HG02678 (cell line): ENCODE measurements at regions not wholly inside any gene's neighbourhood (a gene's known extent, or its start where the extent isn't known, plus 50 kb on each side); places are given as distances from the start of the nearest gene placed in this dataset.

Source experiments
- ATAC-seq: cut with Tn5 transposase; IDR thresholded peaks from one replicate; pipeline ENCODE4 v1.9.1; 2021; ENCODE audit warnings: mild to moderate bottlenecking, moderate library complexity; ENCODE audit not compliant: unreplicated experiment

- no peak for ATAC-seq
These were observed 225.2 kb upstream of the BTG1 start for GRCh38 chr12:92370828-92371227.

GRCh38 chr12:92369636-92370035, 224.0 kb upstream of the BTG1 start:
- no peak for ATAC-seq

GRCh38 chr12:92369056-92369455, 223.4 kb upstream of the BTG1 start:
- ATAC-seq, result no peak

GRCh38 chr12:92365836-92366235, 220.2 kb upstream of the BTG1 start:
- no peak for ATAC-seq

GRCh38 chr12:92365333-92365732, 219.7 kb upstream of the BTG1 start:
- ATAC-seq, result peak; percentile 23

GRCh38 chr12:92363295-92364146, 217.9 kb upstream of the BTG1 start:
- ATAC-seq, result peak; percentile 57

GRCh38 chr12:92362785-92363184, 217.1 kb upstream of the BTG1 start:
- peak; percentile 52 for ATAC-seq

- ATAC-seq, result no peak
These were observed 216.5 kb upstream of the BTG1 start for GRCh38 chr12:92362126-92362525.

GRCh38 chr12:92360543-92360942, 214.9 kb upstream of the BTG1 start:
- ATAC-seq, result no peak

GRCh38 chr12:92359581-92360209, 214.0 kb upstream of the BTG1 start:
- ATAC-seq, result no peak

- ATAC-seq, result no peak
These were observed 212.1 kb upstream of the BTG1 start for GRCh38 chr12:92357584-92358261.

GRCh38 chr12:92356425-92356824, 210.8 kb upstream of the BTG1 start:
- peak; percentile 50 for ATAC-seq

- no peak for ATAC-seq
These were observed 204.0 kb upstream of the BTG1 start for GRCh38 chr12:92349635-92350034.

GRCh38 chr12:92342574-92342973, 196.9 kb upstream of the BTG1 start:
- ATAC-seq, result no peak

- peak; percentile 59 for ATAC-seq
These were observed 195.5 kb upstream of the BTG1 start for GRCh38 chr12:92341065-92341668.

GRCh38 chr12:92340441-92341064, 194.9 kb upstream of the BTG1 start:
- no peak for ATAC-seq

GRCh38 chr12:92340003-92340402, 194.4 kb upstream of the BTG1 start:
- no peak for ATAC-seq

GRCh38 chr12:92339198-92339821, 193.7 kb upstream of the BTG1 start:
- ATAC-seq, result no peak

- no peak for ATAC-seq
These were observed 193.0 kb upstream of the BTG1 start for GRCh38 chr12:92338671-92339070.

- ATAC-seq, result no peak
These were observed 192.5 kb upstream of the BTG1 start for GRCh38 chr12:92338102-92338501.
